ENCODE measurements at regions not wholly inside any gene's neighbourhood (a gene's known extent, or its start where the extent isn't known, plus 50 kb on each side); places are given as distances from the start of the nearest gene placed in this dataset.

GRCh38 chr2:89767572-89768435, 1076.3 kb downstream of the RPIA start (continued):
- TF ChIP-seq TSHZ2 (CRISPR knock-in tag; IDR thresholded peaks at IDR 0.05): no peak
- TF ChIP-seq ZC3H10 (CRISPR knock-in tag; IDR thresholded peaks at IDR 0.05): no peak

- ATAC-seq: no peak
- TF ChIP-seq TOX (CRISPR knock-in tag; IDR thresholded peaks at IDR 0.05; ENCODE audit: borderline replicate concordance): no peak
- TF ChIP-seq TSHZ2 (CRISPR knock-in tag; IDR thresholded peaks at IDR 0.05): no peak
- no peak for TF ChIP-seq ZFP3 (CRISPR knock-in tag; IDR thresholded peaks at IDR 0.05)
- no peak for TF ChIP-seq TCF4 (CRISPR knock-in tag; IDR thresholded peaks at IDR 0.05; ENCODE audit: borderline replicate concordance)
- no peak for TF ChIP-seq ESRRG (CRISPR knock-in tag; IDR thresholded peaks at IDR 0.05)
- TF ChIP-seq ZNF8 (CRISPR knock-in tag; IDR thresholded peaks at IDR 0.05): no peak
- no peak for TF ChIP-seq PATZ1 (CRISPR knock-in tag; IDR thresholded peaks at IDR 0.05; ENCODE audit: borderline replicate concordance)
- TF ChIP-seq POU6F1 (CRISPR knock-in tag; IDR thresholded peaks at IDR 0.05; ENCODE audit: borderline replicate concordance, low read depth): no peak
- TF ChIP-seq ZC3H10 (CRISPR knock-in tag; IDR thresholded peaks at IDR 0.05): no peak
- no peak for TF ChIP-seq ZNF70 (CRISPR knock-in tag; IDR thresholded peaks at IDR 0.05)
- TF ChIP-seq CSRNP3 (CRISPR knock-in tag; IDR thresholded peaks at IDR 0.05): no peak
- TF ChIP-seq ZFP30 (CRISPR knock-in tag; IDR thresholded peaks at IDR 0.05): no peak
Measured at GRCh38 chr2:89775885-89776284, 1084.4 kb downstream of the RPIA start.

- no peak for TF ChIP-seq ZC3H10 (CRISPR knock-in tag; IDR thresholded peaks at IDR 0.05)
- ATAC-seq: no peak
Measured at GRCh38 chr2:89780318-89780717, 1088.8 kb downstream of the RPIA start.

- ATAC-seq: no peak
- TF ChIP-seq PPARA (CRISPR knock-in tag; IDR thresholded peaks at IDR 0.05; ENCODE audit: borderline replicate concordance) (no peak), CSRNP3 (CRISPR knock-in tag; IDR thresholded peaks at IDR 0.05) (no peak), ESRRG (CRISPR knock-in tag; IDR thresholded peaks at IDR 0.05) (no peak), CREB5 (CRISPR knock-in tag; IDR thresholded peaks at IDR 0.05; ENCODE audit: low read depth) (no peak), SNAI2 (CRISPR knock-in tag; IDR thresholded peaks at IDR 0.05) (no peak), TSHZ2 (CRISPR knock-in tag; IDR thresholded peaks at IDR 0.05) (no peak), BACH2 (CRISPR knock-in tag; IDR thresholded peaks at IDR 0.05; ENCODE audit: borderline replicate concordance) (no peak), ZNF8 (CRISPR knock-in tag; IDR thresholded peaks at IDR 0.05) (no peak), TOX (CRISPR knock-in tag; IDR thresholded peaks at IDR 0.05; ENCODE audit: borderline replicate concordance) (no peak), GLIS3 (CRISPR knock-in tag; IDR thresholded peaks at IDR 0.05) (no peak)
Measured at GRCh38 chr2:89781962-89782361, 1090.5 kb downstream of the RPIA start.
